T-helper 1 cell treated with Interleukin-12 subunit alpha and Interleukin-12 subunit beta and Interleukin-4 antibody, amounts not matched to agents 30 ng/mL and 1 ng/mL, for 36 hours (primary cell): ENCODE measurements at regions not wholly inside any gene's neighbourhood (a gene's known extent, or its start where the extent isn't known, plus 50 kb on each side); places are given as distances from the start of the nearest gene placed in this dataset.

ENCODE experiments used
- intact Hi-C: fragments of 100-400 bp; cut with micrococcal nuclease; formaldehyde crosslinking; loops from one replicate; pipeline ENCODE4 v1.15.1; 2024

DNA sequence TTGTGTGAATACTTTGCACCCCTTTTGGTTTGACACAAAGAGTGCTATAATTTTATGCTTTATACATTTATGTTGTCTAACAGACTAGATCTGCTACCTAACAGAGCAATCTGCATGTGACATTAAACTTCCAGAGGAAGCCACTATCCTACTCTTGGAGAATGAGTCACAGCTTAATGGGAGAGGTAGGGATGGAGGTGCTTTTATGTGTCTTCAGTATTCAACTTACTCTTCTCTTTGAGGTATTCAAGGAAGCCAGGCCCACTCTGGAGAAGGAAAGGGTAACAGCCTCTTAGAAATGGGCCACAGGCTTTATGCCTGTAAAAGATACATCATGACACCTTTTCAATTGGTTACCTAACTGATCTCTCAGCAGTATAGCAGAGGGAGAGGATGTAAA, 85.8 kb upstream of the NEUROD1 start:
- intact Hi-C loops, result no loop called here

DNA sequence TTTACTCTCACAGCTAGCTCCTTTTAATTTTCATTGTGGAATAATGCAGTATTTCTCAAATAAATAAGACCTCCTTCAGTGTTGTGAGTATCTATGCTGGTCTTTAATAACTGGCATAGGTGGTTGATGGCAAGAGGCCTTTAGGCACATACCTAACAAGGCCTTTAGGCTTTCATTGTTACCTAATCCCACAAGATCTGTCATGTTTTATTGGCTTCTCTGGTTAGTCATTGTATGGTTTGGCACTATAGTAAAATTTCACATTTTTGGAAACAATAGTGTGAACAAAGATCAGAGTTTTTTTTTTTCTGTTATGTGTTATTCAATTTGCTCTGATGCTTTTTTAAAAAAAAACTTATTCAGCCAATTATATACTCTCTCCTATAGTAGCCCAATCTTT, 89.8 kb upstream of the NEUROD1 start:
- intact Hi-C loops, result no loop called here

DNA sequence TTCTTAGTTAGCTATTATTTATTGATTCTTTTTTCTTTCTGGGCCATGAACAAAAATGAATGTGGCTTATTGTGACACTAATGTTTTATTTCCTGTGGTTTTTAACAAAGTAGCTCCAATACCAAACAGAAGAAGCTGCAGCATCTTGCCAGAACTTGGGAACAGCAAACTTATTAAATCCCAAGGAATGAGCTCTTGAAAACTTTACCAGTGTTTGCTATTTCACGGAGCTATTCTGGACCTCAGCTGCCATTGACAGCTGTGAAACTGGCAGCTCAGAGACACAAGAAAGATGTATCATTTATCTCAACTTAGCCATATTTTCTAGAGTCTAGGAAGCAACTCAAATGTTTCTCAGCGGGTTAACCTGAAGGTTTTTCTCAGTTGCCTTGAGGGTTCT, 91.0 kb upstream of the NEUROD1 start:
- intact Hi-C loops, result no loop called here

DNA sequence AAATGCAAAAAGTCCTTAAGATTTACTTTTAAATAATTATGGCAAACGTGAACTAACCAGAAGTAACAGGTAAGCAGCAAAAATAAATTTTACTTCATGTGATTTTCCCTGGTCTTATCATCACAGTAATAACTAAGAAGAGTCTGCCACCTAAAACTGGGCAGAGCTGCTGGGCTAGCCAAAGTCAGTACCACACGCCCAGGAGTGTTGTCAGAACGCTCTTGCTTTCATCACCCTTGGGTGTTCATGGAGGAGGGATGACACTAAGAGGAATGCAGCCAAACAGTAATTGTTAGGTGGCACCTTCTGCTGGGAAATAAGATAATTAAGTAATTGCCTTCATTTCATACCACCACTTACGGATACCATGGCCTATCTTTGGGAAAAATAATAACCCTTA, 92.0 kb upstream of the NEUROD1 start:
- intact Hi-C loops, result no loop called here

DNA sequence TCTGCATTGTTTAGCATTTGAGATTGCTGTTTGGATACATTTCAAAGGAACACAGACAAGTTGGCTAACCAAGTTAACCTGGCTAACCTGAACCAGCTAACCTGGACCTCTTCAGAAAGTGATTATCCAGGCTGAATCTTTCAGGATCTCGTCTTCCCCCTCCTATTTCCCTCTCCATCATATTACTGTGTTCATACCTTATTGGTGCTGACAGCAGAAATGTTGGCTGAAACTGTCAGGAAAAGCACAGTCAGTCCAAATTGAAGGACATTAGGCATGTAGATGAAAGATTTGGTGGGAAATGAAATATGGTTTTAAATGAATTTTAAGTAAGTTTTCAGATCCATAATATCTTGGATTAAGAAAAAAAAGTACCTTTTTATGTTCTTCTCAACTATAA, 92.5 kb upstream of the NEUROD1 start:
- intact Hi-C loops, result no loop called here

DNA sequence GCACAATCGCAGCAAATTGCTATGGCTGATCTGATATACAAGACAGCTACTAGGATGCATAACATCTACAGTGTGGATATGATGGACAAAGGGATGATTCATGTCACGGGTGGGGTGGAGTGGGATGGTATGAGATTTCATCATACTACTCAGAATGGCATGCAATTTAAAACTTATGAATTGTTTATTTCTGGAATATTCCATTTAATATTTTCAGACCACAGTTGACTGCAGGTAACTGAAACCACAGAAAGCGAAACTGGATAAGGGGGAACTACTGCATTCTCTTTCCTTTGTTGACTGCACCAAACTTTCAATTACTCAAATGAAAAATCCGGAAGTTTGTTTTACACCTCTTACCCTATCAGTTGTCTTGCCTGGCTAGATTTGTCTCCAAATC, 94.4 kb upstream of the NEUROD1 start:
- intact Hi-C loops, result no loop called here

DNA sequence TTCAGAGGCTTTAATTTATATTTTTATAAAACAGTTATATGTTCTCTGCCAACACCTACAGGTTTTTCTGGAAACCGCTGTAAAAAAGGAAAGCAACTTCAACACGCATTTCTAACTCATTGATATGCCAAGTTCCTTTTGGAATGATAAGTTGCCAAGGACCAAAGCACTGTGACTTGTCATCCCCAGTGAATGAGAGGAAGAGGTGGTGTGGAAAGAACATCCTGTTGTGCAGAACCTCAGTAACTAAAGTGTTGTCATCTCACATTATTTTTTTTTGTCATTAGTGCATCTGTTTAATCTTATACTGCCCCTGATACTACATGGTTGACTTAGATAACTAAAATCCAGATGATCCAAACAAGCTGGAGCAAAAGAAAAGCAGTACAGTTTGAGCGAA, 96.0 kb upstream of the NEUROD1 start:
- intact Hi-C loops, result no loop called here

DNA sequence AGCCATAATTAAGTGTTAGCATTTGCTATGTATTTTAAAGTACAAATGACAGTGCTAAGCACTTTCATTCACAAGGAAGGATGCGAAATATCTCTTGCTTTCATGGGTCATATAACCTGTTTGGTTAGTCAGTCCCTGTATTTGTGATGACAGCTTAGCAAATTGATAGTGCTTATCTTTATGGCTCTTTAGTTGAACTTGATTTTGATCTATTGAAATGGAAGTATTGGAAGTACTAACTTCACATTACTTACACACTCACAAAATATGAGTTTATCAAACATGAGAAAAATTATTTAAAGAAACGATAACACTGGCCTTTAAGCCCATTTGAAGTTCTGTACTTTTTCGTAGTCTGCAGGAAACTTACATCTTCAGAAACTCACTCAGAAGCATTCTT, 97.4 kb upstream of the NEUROD1 start:
- intact Hi-C loops, result no loop called here

DNA sequence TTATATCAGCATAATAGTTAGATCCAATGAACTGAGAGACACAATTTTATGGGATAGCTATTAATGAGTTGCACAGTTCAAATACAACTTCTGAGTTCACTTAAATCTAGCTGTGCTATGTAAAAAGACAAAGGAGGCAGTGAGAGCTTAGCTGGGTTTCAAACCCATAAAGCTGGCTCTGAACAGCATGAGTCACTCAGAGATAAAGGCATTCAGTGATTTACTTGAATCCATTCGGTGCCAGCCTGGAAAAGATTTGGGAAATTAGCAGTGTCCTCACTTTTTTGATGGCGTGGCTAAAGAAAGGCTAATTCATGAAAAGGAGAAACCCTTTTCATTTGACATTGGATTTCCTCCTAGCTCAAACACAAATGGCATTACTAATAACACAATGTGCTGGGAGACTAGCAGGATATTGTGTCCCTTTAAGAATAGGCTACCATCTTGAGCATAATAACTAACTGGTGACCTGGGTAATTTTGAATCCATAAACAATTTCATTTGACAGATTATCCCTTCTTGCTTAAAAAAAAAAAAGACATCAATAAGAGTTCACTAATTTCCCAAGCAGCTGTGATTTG, 98.4 kb upstream of the NEUROD1 start:
- intact Hi-C loops, result no loop called here

DNA sequence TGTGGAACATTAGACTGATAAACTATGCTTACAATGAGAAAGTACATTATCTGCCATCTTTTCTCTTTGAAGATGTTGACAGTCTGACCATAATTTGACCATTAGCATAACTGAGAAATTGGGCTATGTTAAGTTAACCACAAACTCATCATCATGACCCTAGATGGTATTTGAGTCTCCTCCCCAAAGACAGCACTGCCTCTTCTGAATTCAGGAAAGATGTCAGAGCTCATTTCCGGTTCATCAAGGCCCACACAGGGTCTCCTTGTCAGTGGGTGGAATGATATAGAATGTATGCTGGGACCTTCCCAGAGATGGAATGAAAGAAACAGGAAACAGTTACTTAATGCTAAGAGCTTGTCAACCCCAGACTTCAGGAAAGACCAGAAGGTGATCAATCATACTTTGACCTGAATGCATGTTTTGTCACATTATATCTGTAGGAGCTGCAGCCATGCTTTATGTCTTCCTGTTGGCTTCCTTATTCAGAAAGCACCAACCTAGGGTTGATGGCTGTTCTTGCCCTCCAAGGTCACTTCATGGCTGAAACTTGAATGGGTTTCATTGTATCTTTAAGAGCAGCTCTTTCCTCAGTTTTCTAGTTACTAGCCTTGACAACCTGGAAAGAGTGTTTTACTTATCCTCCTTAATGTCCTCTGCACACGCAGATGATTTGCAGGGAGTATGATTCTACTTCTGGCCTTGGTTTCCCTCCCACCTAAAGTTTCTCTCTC, 99.1 kb upstream of the NEUROD1 start:
- intact Hi-C loops, result no loop called here

DNA sequence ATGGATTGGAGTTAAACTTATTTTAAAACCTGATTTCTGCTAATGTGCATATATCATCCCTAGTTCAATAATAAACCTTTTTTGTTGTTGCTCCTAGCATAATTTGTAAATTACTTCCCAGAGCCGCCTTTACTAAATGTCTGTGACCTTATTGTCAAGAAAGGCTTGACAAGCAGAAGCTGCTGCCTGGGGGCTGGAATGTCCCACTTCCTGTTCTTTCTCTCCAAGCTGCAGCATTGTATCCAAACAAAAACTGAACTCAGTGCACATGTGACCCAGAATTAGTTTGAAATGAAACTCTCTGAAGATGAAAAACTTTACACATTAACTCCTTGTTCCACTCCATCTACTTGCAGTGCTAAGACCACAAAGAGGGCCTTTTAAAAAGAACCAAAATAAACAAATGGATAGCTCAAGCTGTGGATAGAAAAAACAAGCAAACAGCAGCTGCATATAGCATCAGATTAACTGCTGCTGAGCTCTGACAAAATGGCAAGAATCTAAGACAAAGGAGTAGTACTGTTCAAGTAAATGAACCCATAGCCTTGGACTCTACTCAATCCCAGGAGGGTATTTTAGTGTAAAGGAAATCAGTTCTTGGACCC, 99.8 kb upstream of the NEUROD1 start:
- intact Hi-C loops, result no loop called here

DNA sequence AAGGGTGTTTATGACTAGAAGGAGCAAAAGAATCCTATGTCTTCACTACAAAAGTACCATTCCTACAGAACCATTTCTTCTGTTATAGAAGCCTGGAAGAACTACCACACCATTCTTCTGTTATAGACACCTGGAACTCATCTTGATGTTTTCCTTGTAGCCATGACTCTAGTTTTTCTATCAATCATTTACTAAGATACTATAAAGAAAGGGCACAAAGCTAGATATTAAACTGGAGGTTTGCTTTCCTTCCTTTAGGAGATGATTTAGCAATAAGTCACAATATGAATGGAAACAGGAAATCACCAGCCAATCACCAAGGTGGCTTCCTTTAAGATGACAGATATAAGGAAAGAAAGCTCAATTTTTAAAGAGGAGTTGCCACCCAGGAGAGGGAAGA, 100.3 kb upstream of the NEUROD1 start:
- intact Hi-C loops, result no loop called here

DNA sequence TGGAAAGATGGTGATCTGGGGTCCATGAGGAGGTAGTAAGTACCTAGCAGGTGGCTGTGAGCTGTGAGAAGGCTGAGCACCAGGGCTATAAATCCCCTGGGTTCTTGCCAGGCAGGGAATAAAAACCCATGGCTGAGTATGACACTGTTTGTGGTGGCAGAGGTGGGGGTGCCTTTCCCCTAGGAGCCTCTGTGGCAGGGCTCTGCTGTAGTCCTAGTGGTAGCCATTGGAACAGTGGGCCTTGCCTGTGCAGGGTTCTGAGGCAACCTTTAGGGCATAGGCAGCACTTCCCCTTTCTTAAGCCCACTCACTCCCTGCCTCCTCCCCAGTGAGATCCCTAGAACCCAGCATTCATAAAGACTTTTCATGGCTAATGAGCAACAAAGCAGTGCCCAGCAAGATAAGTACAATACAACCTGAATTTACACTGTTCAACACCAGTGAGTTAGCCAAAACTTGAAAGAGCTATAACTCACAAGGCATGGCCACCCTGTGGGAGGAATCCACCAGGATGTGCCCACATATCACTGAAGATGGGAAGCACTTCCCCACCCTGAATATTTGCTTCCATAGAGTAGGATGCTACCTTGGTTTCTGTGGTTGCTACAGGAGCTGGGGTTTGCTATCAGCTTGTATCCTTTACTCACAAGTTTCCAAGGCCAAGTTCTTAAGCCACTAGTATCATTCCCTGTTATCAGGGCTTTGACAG, 100.9 kb upstream of the NEUROD1 start:
- intact Hi-C loops, result no loop called here

DNA sequence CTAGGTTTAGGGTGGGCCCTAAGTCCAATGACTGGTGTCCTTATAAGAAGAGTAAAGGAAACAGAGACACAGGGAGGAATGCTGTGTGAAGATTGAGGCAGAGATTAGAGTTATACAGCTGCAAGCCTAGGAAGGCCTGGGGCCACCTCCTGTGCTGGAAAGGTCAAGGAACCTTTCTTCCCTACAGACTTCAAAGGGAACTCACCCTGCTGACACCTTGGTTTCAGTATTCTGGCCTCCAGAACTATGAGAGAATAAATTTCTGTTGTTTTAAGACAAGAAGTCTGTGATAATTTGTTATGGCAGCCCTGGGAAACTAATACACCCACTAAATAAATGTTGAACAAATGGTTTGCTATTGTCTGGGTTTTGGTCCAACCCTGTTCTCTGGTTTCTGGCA, 102.3 kb upstream of the NEUROD1 start:
- intact Hi-C loops, result no loop called here

DNA sequence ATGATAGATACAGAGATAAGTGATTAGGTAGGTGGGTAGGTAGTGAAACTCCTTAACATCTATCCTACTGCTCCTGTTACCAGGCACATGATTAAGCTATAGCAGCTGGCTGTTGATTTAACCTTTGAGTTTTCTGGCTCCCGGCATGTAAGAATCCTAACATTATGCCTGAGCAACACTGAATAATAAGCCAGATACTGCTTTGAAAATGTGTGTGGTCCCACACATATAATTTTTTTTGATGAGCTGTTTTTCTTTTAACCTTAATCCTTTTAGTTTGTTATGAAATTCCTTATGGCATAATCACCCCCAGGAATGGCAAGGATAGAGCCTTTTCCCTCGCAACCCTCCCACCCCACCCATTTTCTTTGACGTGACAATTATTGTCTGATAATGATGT, 104.2 kb upstream of the NEUROD1 start:
- intact Hi-C loops, result no loop called here

DNA sequence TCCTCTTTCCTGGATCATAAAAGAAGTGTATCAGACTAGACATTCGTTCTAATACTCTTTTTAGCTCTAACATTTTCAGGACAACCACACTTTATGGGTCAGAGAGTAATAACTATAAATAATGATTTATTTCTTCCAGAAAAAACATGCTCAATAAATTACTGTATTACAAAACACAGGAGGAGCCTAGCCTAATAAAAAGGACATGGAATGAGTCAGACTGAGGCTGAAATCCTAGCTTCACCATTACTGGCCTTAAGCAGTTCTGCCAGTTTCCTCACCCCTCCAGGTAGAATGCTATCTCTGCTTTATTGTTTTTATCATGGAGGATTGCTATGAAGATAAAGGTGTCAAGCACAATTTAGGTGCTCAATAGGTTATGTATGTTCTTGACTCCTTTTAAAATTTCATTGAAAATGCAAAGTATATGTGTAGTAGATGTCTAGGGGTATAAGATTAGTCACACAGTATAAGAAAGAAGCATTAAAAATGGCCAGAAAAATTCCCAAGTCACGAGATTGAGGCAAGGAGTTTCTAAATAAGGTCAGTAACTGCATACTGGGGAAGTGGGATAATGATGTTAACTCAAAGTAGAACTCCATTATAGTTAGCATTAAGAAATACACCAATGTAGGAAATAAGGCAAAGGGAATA, 105.5 kb upstream of the NEUROD1 start:
- intact Hi-C loops, result no loop called here

DNA sequence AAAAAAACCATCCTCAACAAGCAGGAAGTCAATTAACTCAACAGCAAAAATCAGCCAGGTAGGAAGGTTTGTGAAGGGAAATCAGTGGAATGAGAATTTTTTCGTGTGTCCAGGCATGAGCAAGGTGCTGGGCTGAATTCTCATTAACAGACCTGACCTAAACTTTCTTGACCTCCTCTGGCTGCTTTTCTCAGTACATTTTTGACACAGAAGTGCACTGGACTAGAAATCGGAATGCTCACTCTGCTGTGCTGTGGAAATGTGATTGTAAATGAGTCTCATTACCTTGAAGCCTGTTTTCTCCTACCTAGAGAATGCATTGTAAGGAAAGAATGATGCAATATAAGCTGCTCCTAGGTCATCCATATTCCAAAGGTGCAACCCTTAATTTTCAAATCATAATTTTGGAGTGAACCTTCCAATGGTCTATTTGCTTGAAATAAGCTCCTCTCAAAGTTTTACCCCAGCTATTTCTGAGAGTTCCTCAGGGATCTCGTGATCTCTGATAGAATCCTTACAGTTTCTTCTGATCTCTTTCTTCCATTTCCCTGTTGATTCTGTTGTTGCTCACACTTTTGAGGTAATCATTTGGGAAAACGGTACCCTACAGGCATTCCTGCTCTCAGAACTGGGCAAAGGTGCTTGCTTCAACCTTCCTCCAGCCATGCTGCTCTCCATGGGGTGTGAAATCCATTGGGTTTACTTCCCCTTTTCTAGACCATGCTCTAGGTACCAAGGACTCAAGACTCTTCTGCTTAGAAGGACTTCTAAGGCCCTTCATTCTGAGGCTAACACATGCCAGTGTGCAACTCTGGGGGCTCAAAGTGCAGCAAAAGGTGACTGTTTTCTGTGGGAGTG, 104.9 kb upstream of the ITPRID2 start:
- intact Hi-C loops, result no loop called here

DNA sequence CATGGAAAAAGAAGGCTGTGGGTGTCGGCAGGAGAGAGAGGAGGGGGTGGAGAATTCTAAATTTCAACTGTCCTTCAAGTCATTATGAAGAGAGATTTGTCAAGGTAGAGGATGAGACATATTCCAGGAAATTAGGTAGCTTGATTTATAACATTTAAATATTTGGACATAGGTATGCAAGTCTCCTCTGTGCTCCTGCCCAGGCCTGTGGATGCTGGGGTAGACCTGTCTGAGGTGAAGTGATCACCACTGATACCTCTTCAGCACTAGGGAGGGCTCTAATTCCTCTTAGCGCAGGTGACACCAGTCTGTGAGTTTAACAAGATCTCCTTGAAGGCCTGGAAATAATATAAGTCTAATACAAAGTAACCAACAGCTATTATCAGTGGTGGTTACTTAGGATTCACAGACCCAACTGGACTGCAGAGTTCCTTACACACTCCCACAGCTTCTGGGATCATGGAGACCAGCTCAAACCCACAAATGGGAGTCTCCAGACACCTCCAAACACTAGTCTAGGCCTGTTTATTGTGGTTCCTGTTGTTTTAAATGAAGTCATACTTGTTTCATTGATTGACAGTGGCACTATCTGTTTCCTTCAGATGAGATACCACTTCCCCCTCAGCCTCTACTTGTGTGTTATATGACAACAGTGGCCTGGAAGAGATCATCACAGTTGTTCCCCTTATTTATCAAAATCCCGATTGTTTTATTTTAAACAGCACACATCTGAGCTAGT, 104.1 kb upstream of the ITPRID2 start:
- intact Hi-C loops, result no loop called here

DNA sequence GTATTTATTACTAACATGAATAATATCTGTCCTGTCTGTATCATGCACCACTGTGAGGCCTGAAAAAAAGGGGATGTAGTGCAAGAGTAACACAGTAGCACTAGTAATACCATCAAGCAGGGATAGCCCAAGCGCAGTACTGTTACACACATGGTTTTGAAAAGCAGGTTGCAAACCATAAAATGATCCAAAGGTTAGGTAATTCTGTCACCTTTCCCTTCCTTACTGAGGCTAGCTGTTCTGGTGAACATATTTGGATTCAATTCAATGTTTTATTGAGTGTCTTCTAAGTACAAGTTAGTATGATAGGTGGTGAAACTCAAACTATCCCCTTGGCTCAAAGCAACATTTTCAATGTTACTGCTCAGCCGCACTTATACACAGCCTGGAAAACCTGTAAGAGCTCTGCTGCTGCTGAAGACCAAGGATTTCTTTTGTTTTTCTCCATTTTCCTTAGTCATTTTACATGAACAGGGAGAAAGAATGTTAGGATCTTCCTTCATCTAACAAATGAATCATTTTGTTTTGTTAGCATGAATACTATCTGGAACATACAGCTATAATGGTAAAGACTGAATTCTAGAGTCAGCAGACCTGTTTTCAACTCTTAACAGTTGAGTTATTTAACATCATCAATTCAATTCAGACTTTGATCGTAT, 102.5 kb upstream of the ITPRID2 start:
- intact Hi-C loops, result no loop called here
